Hepatocyte (in vitro differentiated cells): ENCODE measurements at regions not wholly inside any gene's neighbourhood (a gene's known extent, or its start where the extent isn't known, plus 50 kb on each side); places are given as distances from the start of the nearest gene placed in this dataset.

Experiments used
- DNase-seq: peaks from one replicate; pipeline ENCODE4 v3.0.0-alpha.2; 2016; ENCODE audit warnings: low spot score
- H2AFZ ChIP-seq: fragments of 200-600 bp; sonication (generic); 2 replicates; pipeline ENCODE4 v1.6.0; 2016; ENCODE audit warnings: antibody characterized with exemption, mild to moderate bottlenecking
- H3K27ac ChIP-seq: fragments of 200-600 bp; sonication (generic); 2 replicates; pipeline ENCODE4 v1.5.1; 2016; ENCODE audit warnings: mild to moderate bottlenecking
- H3K27me3 ChIP-seq: fragments of 200-600 bp; sonication (generic); 2 replicates; pipeline ENCODE4 v1.6.1; 2016
- H3K36me3 ChIP-seq: fragments of 200-600 bp; sonication (generic); replicated peaks from 2 replicates; pipeline ENCODE4 v1.5.1; 2016; ENCODE audit warnings: low read depth; ENCODE audit not compliant: insufficient read depth
- H3K4me1 ChIP-seq: fragments of 200-600 bp; sonication (generic); 2 replicates; pipeline ENCODE4 v1.5.1; 2016; ENCODE audit warnings: mild to moderate bottlenecking, moderate library complexity; ENCODE audit not compliant: insufficient read depth
- H3K4me2 ChIP-seq: fragments of 200-600 bp; sonication (generic); 2 replicates; pipeline ENCODE4 v1.6.0; 2016
- H3K4me3 ChIP-seq: fragments of 200-600 bp; sonication (generic); 2 replicates; pipeline ENCODE4 v1.5.1; 2016; ENCODE audit warnings: mild to moderate bottlenecking
- H3K79me2 ChIP-seq: fragments of 200-600 bp; sonication (generic); 2 replicates; pipeline ENCODE4 v1.6.0; 2017; ENCODE audit warnings: mild to moderate bottlenecking
- H3K9me2 ChIP-seq: fragments of 200-600 bp; sonication (generic); replicated peaks from 2 replicates; pipeline ENCODE4 v1.6.0; 2017; ENCODE audit warnings: mild to moderate bottlenecking; ENCODE audit not compliant: insufficient read depth
- H3K9me3 ChIP-seq: fragments of 200-600 bp; sonication (generic); 2 replicates; pipeline ENCODE4 v1.5.1; 2016; ENCODE audit warnings: low read depth, mild to moderate bottlenecking
- H4K20me1 ChIP-seq: fragments of 200-600 bp; sonication (generic); 2 replicates; pipeline ENCODE4 v1.6.0; 2016; ENCODE audit warnings: mild to moderate bottlenecking; ENCODE audit not compliant: insufficient read depth, poor library complexity, severe bottlenecking
- CTCF ChIP-seq: fragments of 200-600 bp; sonication (generic); IDR thresholded peaks from 2 replicates; pipeline ENCODE4 v1.5.1; 2016; ENCODE audit warnings: antibody characterized with exemption, mild to moderate bottlenecking; ENCODE audit not compliant: poor library complexity
- EZH2 ChIP-seq: fragments of 200-600 bp; sonication (generic); IDR thresholded peaks from 2 replicates; pipeline ENCODE4 v1.6.1; 2016; ENCODE audit warnings: antibody characterized with exemption, mild to moderate bottlenecking, borderline replicate concordance
- EZH2phosphoT487 ChIP-seq: fragments of 200-600 bp; sonication (generic); IDR thresholded peaks from one replicate; pipeline ENCODE4 v1.6.1; 2018; ENCODE audit warnings: antibody characterized with exemption, mild to moderate bottlenecking, low read depth, moderate library complexity; ENCODE audit not compliant: unreplicated experiment, severe bottlenecking
- WGBS: methylation state at CpG from one replicate; pipeline ENCODE4 v1.1.6; 2016; ENCODE audit warnings: low lambda C conversion rate; ENCODE audit errors: missing lambda C conversion rate; 5-methylcytosine and 5-hydroxymethylcytosine counted together

GRCh38 chr9:119052339-119053030, 316.8 kb downstream of the BRINP1 start:
- Histone ChIP-seq H2AFZ (no peak overlapping the region), H3K36me3 (no peaks in the 10 kb centered on the region), H3K27ac (no peak overlapping the region), H3K9me2 (no peaks in the 10 kb centered on the region), H3K4me2 (no peak overlapping the region), H4K20me1 (no peaks in the 10 kb centered on the region), H3K9me3 (no peaks in the 10 kb centered on the region), H3K4me1 (no peaks in the 10 kb centered on the region), H3K79me2 (no peaks in the 10 kb centered on the region), H3K27me3 (no peaks in the 10 kb centered on the region), H3K4me3 (no peak overlapping the region)
- DNase-seq = no peak
- TF ChIP-seq CTCF = no peak
- WGBS = 76% methylated on average over 10 of the region's 10 CpGs

DNA sequence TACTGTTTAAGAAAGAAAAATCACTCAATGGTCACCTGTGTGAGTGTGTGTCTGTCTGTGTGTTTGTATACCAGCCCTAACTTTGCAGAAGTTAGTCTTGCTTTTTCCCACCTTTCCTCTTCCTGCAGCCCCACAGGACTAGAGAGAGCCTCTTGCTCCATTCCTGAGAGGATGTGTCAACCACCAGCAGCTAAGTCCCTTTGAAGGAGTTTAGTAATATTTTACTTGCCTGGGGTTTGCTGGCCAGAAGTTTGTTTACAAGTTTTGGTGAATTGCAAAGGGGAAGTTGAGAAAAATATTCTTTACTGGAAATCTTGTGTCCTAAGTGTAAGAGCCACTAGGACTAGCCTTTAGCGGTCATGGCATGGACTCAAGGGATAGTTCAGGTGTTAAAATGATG, 316.2 kb downstream of the BRINP1 start:
- H3K4me1 ChIP-seq = no peaks in the 10 kb centered on the region
- no peaks in the 10 kb centered on the region for H3K36me3 ChIP-seq
- WGBS = 100% methylated on average over 1 of the region's 1 CpG
- H4K20me1 ChIP-seq = no peaks in the 10 kb centered on the region
- H3K9me2 ChIP-seq = no peaks in the 10 kb centered on the region
- H3K27me3 ChIP-seq = no peaks in the 10 kb centered on the region
- H3K27ac ChIP-seq = no peak overlapping the region
- DNase-seq = no peak
- TF ChIP-seq EZH2phosphoT487 (no peak), EZH2 (no peak), CTCF (no peak)
- no peak overlapping the region for H2AFZ ChIP-seq
- no peaks in the 10 kb centered on the region for H3K9me3 ChIP-seq
- no peak overlapping the region for H3K4me2 ChIP-seq
- no peak overlapping the region for H3K4me3 ChIP-seq
- H3K79me2 ChIP-seq = no peaks in the 10 kb centered on the region

GRCh38 chr9:119060629-119061385, 308.4 kb downstream of the BRINP1 start:
- Histone ChIP-seq H3K79me2 (no peaks in the 10 kb centered on the region), H3K27me3 (no peaks in the 10 kb centered on the region), H3K4me1 (no peaks in the 10 kb centered on the region), H4K20me1 (no peaks in the 10 kb centered on the region), H3K4me2 (no peak overlapping the region), H2AFZ (no peak overlapping the region), H3K27ac (no peak overlapping the region), H3K4me3 (no peak overlapping the region), H3K9me2 (no peaks in the 10 kb centered on the region), H3K9me3 (no peaks in the 10 kb centered on the region), H3K36me3 (no peaks in the 10 kb centered on the region)
- 78% methylated on average over 2 of the region's 2 CpGs for WGBS
- no peak for TF ChIP-seq EZH2
- TF ChIP-seq EZH2phosphoT487 = no peak
- no peak for TF ChIP-seq CTCF
- DNase-seq = no peak
